Tibial nerve (tissue), 4 donors: ENCODE measurements at regions not wholly inside any gene's neighbourhood (a gene's known extent, or its start where the extent isn't known, plus 50 kb on each side); places are given as distances from the start of the nearest gene placed in this dataset.

Experiments used
- CTCF ChIP-seq, 5 experiments: fragments of 200-600 bp in 3 of 5; fragments of 450-650 bp in 2 of 5; sonication (generic) in 3 of 5; IDR thresholded peaks; one replicate each; pipeline ENCODE4 v1.5.1; 2016 to 2019; ENCODE audit warnings: antibody characterized with exemption in 5 of 5, mild to moderate bottlenecking in 3 of 5, moderate library complexity in 2 of 5
- EP300 ChIP-seq, 2 donors: sonication (generic); formaldehyde crosslinking; IDR thresholded peaks; one replicate each; pipeline ENCODE4 v1.6.1; 2017; ENCODE audit warnings: antibody characterized with exemption in 2 of 2, mild to moderate bottlenecking in 1 of 2
- POLR2A ChIP-seq, 2 donors: fragments of 450-650 bp; IDR thresholded peaks; one replicate each; pipeline ENCODE4 v1.6.1; 2017; ENCODE audit warnings: antibody characterized with exemption in 2 of 2, mild to moderate bottlenecking in 2 of 2, moderate library complexity in 2 of 2

DNA sequence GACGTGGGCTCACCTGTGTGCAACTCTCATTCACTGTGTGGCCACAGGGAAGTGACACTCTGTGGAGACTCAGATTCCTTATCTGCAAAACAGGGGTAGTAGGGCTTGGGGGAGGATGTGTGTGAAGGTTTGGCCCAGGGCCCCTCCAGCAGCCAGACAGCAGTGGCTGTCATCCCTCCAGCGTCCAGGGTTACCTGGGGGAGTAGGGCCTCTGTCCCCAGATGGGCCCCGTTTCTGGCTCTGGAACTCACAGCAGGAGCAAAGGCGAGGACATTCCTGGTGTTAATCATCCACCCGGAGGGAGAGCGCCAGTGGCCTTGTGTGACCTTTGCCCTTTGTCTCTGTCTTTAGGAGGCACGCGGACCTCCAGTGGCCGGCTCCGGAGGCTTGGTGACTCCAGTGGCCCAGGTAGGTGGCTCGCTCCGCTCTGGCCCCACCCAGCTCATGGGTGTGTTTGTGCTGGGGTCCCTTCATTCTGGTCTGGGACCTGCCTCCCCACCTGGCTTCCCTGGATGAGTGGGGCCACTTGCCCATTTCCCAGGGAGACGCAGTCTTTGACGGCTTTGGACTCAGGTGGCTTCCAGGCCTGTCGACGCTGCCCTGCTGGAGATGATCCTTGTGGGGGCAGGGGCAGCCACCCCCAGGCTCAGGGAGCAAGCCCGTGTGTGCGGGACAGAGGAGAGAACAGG is 166.2 kb downstream of the SEC14L1 start:
- TF ChIP-seq EP300 (IDR thresholded peaks at IDR 0.05), result no peak
- no peak for TF ChIP-seq POLR2A (IDR thresholded peaks at IDR 0.05)
- TF ChIP-seq CTCF (IDR thresholded peaks at IDR 0.05), result no peak
